Cardiac fibroblast (primary cell): ENCODE measurements at regions not wholly inside any gene's neighbourhood (a gene's known extent, or its start where the extent isn't known, plus 50 kb on each side); places are given as distances from the start of the nearest gene placed in this dataset.
A peak's percentile ranks its signal among the peaks of the same experiment; 100 is the strongest.

ENCODE experiments used
- DNase-seq, 2 donors: peaks; one replicate each; pipeline versions ENCODE4 v3.0.0 to v3.0.0-alpha.2; 2010; ENCODE audit warnings: low read depth in 2 of 2
- H3K4me3 ChIP-seq, 2 donors: replicated peaks in 1 of 2; 1 replicate in 1 of 2; 2 replicates in 1 of 2; pipeline ENCODE4 v1.5.1; 2011; ENCODE audit warnings: low read depth in 2 of 2, low read length in 2 of 2, mild to moderate bottlenecking in 2 of 2, moderate library complexity in 1 of 2
- CTCF ChIP-seq: IDR thresholded peaks from one replicate; pipeline ENCODE4 v1.5.1; 2011; ENCODE audit warnings: low read depth, mild to moderate bottlenecking, low read length, inconsistent platforms

GRCh38 chr2:147019311-147019710 is 825.5 kb upstream of the ACVR2A start:
- TF ChIP-seq CTCF, result no peak
- H3K4me3 ChIP-seq, result no peak overlapping the region
- peak in 1 of 2 donors; percentile 22 for DNase-seq

GRCh38 chr2:147017951-147018645 is 826.7 kb upstream of the ACVR2A start:
- no peak for TF ChIP-seq CTCF
- no peak overlapping the region for H3K4me3 ChIP-seq
- DNase-seq, result no peak

DNA sequence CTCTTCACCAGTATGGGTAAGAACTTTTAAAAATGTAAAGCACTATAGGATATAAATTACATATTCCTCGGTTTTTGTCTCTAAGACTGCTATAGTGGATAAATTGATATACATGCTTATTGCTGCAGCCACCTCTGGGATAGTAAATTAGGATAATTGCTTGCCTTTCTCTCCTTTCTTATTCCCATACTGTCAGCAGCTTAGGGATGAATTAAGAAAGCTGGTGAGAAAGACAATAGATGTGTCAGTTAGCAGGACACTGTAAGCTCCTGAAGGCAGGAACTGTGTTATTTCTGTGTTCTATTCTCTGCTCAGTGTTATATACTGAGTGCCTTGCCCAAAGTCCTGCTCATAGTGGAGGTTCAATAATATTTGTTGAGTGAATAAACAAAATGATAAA is 828.6 kb upstream of the ACVR2A start:
- H3K4me3 ChIP-seq, result no peak overlapping the region
- no peak for DNase-seq
- TF ChIP-seq CTCF, result no peak

DNA sequence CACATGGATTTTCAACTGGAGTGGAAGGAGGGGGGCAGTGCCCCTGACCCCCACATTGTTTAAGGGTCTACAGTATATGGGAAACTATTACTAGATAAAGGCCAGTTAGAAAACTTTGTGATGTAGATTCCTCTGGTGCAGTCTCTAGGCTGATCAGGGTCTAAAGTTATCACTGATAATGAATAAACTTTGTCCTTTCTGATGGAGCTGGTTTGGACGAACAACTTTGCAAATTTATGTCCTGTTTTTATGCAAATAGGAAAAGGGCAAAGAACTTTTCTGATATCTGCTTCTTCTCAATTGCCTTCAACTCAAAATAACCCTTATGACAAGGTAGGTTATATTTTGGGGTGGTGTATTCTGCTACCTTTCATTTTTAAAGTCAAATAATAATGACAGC is 829.2 kb upstream of the ACVR2A start:
- DNase-seq, result no peak
- TF ChIP-seq CTCF, result no peak
- H3K4me3 ChIP-seq, result no peak overlapping the region

GRCh38 chr2:147013696-147014392 is 831.0 kb upstream of the ACVR2A start:
- DNase-seq, result no peak
- no peak overlapping the region for H3K4me3 ChIP-seq
- TF ChIP-seq CTCF, result no peak

- H3K4me3 ChIP-seq, result no peak overlapping the region
- peak in 1 of 2 donors; percentile 19 for DNase-seq
- no peak for TF ChIP-seq CTCF
These were observed 836.3 kb upstream of the ACVR2A start for GRCh38 chr2:147008481-147008880.

- peak; percentile 37 to 86 for DNase-seq
- TF ChIP-seq CTCF, result no peak
- H3K4me3 ChIP-seq, result no peak overlapping the region
These were observed 838.1 kb upstream of the ACVR2A start for GRCh38 chr2:147006736-147007141.
